ENCODE measurements at regions not wholly inside any gene's neighbourhood (a gene's known extent, or its start where the extent isn't known, plus 50 kb on each side); places are given as distances from the start of the nearest gene placed in this dataset.
A peak's percentile ranks its signal among the peaks of the same experiment; 100 is the strongest.
"Not testable (repeated sequence)": the region's sequence is repeated elsewhere in the genome, so short reads cannot be mapped to it uniquely, and the experiment has no call there.

DNA sequence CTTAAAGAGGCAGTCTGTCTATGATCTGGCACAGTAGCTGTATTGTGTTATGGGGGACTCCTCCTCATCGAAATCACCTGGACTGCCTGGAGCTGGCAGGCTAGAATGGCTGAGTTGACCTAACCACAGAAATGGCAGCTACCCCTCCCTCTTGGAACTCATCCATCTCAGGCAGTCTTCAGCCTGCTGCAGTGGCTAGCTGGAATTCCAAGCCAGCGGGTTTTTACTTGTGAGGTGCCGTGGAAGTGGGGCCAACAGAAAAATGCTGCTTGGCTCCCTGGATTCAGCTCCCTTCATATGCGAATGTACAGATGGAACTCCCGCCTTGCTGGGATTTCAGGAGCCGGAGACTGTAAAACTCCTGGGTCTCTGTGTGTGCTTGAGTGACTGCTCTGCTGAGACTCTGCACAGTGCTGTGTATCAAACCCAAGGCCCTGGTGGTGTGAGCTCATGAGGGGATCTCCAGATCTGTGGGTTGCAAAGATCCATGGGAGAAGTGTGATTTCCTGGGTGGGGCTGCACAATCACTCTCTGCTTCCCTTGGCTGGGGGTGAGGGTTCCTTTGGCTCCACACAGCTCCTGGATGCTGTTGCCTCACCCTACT, 316.9 kb downstream of the CTH start:
- Histone ChIP-seq H3K4me3 (no peak overlapping the region), H3K9me3 (peaks cover 0 to 11% of the 10 kb centered on the region in 2 donors), H3K4me1 (no peaks in the 10 kb centered on the region), H3K36me3 (no peaks in the 10 kb centered on the region), H3K27me3 (no peaks in the 10 kb centered on the region), H3K27ac (no peak overlapping the region)
- DNase-seq, result no peak
- TF ChIP-seq POLR2A (IDR thresholded peaks at IDR 0.05), result no peak
- TF ChIP-seq, protein P1, sequence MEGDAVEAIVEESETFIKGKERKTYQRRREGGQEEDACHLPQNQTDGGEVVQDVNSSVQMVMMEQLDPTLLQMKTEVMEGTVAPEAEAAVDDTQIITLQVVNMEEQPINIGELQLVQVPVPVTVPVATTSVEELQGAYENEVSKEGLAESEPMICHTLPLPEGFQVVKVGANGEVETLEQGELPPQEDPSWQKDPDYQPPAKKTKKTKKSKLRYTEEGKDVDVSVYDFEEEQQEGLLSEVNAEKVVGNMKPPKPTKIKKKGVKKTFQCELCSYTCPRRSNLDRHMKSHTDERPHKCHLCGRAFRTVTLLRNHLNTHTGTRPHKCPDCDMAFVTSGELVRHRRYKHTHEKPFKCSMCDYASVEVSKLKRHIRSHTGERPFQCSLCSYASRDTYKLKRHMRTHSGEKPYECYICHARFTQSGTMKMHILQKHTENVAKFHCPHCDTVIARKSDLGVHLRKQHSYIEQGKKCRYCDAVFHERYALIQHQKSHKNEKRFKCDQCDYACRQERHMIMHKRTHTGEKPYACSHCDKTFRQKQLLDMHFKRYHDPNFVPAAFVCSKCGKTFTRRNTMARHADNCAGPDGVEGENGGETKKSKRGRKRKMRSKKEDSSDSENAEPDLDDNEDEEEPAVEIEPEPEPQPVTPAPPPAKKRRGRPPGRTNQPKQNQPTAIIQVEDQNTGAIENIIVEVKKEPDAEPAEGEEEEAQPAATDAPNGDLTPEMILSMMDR (IDR thresholded peaks at IDR 0.05), result no peak
- intact Hi-C loops (cut with DNase I; ENCODE audit: low total_unique reads), result no loop called here

DNA sequence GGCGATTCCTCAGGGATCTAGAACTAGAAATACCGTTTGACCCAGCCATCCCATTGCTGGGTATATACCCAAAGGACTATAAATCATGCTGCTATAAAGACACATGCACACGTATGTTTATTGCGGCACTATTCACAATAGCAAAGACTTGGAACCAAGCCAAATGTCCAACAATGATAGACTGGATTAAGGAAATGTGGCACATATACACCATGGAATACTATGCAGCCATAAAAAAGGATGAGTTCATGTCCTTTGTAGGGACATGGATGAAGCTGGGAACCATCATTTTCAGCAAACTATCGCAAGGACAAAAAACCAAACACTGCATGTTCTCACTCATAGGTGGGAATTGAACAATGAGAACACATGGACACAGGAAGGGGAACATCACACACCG, 311.1 kb downstream of the PTGER3 start:
- H3K4me3 ChIP-seq; DNase-seq; H3K27ac ChIP-seq; H3K27me3 ChIP-seq; H3K4me1 ChIP-seq; intact Hi-C loops (cut with DNase I; ENCODE audit: low total_unique reads); H3K9me3 ChIP-seq; H3K36me3 ChIP-seq: not testable (repeated sequence)

DNA sequence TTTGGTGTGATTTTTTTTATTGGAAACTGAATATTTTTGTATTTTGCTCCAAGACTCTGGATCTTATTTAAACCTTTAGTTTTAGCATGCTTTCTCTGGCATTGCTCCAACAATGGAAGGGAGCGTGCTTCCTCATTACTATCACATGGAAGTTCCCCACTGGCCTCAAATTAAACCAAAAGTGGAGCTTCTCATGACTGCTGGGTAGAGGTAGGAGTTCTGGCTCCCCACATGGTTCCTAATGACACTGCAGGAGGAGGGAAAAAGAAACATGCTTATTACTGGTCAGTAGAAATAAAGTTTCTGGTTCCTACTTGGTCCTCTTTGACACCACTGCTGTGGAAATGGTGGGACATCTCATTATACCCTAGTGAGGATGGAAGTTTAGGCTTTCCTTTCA, 310.5 kb downstream of the PTGER3 start:
- Histone ChIP-seq H3K4me3 (no peak overlapping the region), H3K4me1 (no peaks in the 10 kb centered on the region), H3K27ac (no peak overlapping the region), H3K27me3 (no peaks in the 10 kb centered on the region), H3K36me3 (no peaks in the 10 kb centered on the region), H3K9me3 (no peaks in the 10 kb centered on the region)
- intact Hi-C loops (cut with DNase I; ENCODE audit: low total_unique reads), result no loop called here
- DNase-seq, result no peak
- TF ChIP-seq POLR2A (IDR thresholded peaks at IDR 0.05), result no peak
- TF ChIP-seq, protein P1 (IDR thresholded peaks at IDR 0.05), result peak in 1 of 4 experiments; percentile 5

DNA sequence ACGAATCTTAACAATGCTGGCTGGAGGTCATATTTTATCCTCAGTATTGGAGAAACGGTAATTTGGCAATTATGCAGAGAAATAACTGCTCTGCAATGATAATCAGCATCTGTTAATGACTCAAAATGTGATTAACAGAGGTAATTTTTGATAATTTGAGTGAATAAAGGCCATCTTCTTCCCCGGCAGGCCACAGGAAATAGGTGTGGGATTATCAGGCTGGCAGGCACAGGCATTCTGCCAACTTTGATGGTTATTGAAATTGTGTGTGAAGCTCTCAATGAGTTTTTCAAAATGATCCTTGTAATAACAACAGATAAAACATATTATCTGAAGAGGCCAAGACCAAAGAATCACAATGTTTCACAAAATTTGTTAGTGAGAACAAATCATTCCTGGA, 309.0 kb downstream of the PTGER3 start:
- peak overlapping the region in 1 of 2 donors; percentile 24 for H3K27ac ChIP-seq
- no peak overlapping the region for H3K4me3 ChIP-seq
- no peaks in the 10 kb centered on the region for H3K36me3 ChIP-seq
- no peak for DNase-seq
- H3K4me1 ChIP-seq, result no peaks in the 10 kb centered on the region
- TF ChIP-seq POLR2A (IDR thresholded peaks at IDR 0.05), result no peak
- TF ChIP-seq, protein P1 (IDR thresholded peaks at IDR 0.05), result no peak
- no peaks in the 10 kb centered on the region for H3K27me3 ChIP-seq
- H3K9me3 ChIP-seq, result no peaks in the 10 kb centered on the region
- intact Hi-C loops (cut with DNase I; ENCODE audit: low total_unique reads), result no loop called here

DNA sequence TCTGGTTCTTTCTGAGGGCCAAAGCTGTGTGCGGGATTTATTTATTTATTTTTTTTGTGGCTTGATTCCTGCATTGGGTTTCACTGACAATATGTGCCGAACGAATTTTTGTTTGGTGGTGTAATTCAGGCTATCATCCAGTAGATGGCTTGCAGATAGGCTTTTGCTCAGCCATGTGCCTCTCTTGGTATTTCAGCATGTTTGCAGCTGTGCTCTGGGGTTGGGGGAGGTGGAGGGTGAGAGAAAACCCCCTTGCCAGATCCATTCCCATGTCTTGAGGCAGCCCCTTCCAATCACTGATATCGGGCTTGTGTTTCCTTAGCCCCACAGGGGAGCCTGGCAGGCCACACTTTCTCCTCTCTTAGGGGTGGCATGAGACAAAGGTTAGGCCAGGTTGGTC, 302.4 kb downstream of the PTGER3 start:
- no peak overlapping the region for H3K27ac ChIP-seq
- H3K27me3 ChIP-seq, result no peaks in the 10 kb centered on the region
- H3K9me3 ChIP-seq, result peaks cover 0 to 3% of the 10 kb centered on the region in 2 donors
- H3K36me3 ChIP-seq, result no peaks in the 10 kb centered on the region
- no peaks in the 10 kb centered on the region for H3K4me1 ChIP-seq
- intact Hi-C loops (cut with DNase I; ENCODE audit: low total_unique reads), result no loop called here
- TF ChIP-seq POLR2A (IDR thresholded peaks at IDR 0.05), result no peak
- TF ChIP-seq, protein P1 (IDR thresholded peaks at IDR 0.05), result no peak
- H3K4me3 ChIP-seq, result no peak overlapping the region
- no peak for DNase-seq

DNA sequence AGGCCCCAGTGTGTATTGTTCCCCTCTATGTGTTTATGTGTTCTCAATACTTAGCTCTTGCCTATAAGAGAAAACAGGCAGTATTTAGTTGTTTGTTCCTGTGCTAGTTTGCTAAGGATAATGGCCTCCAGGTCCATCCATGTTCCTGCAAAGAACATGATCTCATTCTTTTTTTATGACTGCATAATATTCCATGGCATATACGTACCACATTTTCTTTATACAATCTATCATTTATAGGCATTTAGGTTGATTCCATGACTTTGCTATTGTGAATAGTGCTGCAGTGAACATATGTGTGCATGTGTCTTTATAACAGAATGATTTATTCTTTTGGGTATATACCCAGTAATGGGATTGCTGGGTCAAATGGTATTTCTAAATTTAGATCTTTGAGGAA, 301.6 kb downstream of the PTGER3 start:
- H3K27me3 ChIP-seq; DNase-seq; H3K36me3 ChIP-seq; H3K4me1 ChIP-seq; H3K4me3 ChIP-seq; H3K27ac ChIP-seq; H3K9me3 ChIP-seq; intact Hi-C loops (cut with DNase I; ENCODE audit: low total_unique reads): not testable (repeated sequence)

DNA sequence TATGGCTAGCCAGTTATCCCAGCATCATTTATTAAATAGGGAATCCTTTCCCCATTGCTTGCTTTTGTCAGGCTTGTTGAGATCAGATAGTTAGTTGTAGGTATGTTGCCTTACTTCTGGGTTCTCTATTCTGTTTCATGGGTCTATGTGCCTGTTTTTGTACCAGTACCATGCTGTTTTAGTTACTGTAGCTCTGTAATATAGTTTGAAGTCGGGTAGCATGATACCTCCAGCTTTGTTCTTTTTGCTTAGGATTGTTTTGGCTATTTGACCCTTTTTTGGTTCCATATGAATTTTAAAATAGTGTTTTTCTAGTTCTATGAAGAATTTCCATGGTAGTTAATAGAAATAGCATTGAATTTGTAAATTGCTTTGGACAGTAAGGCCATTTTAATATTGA, 300.5 kb downstream of the PTGER3 start:
- H3K9me3 ChIP-seq; H3K4me3 ChIP-seq; H3K36me3 ChIP-seq; DNase-seq; intact Hi-C loops (cut with DNase I; ENCODE audit: low total_unique reads); H3K4me1 ChIP-seq; H3K27ac ChIP-seq; H3K27me3 ChIP-seq: not testable (repeated sequence)

DNA sequence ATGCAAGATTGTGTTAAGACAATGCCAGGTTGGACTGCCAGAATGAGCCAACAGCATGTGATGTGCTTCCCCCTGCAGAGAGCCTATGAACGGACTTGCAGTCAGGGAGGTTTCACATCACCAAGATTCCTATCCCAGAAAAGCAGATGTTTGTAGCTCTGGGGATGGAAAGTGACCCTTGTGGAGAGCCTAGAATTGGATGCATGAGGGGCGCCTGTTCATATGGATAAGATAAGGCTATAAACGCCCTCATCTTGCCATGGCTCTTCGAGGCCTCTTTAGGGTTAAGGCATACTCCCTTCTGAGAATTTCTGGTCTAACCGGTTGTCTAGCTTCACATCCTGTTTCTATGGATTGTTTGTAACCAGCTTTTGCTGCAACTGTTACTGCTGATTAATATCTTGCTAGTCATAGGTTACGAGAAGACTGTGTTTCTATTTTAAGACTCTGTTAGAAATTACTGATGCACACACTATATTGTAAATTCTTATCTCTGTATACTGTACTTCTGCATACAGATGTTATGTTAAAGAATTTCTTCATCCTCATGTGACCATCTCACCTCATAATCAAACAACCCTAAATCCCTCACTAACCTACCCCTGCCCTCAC, 295.8 kb downstream of the PTGER3 start:
- H3K9me3 ChIP-seq; DNase-seq; H3K4me3 ChIP-seq; H3K27me3 ChIP-seq; intact Hi-C loops (cut with DNase I; ENCODE audit: low total_unique reads); H3K4me1 ChIP-seq; H3K27ac ChIP-seq; H3K36me3 ChIP-seq: not testable (repeated sequence)
